Loucy (cell line): ENCODE measurements at regions not wholly inside any gene's neighbourhood (a gene's known extent, or its start where the extent isn't known, plus 50 kb on each side); places are given as distances from the start of the nearest gene placed in this dataset.

Experiments
- EZH2phosphoT487 ChIP-seq: fragments of 200-600 bp; IDR thresholded peaks from 2 replicates; pipeline ENCODE4 v1.6.1; 2018; ENCODE audit warnings: antibody characterized with exemption, mild to moderate bottlenecking, moderate library complexity, borderline replicate concordance
- TF ChIP-seq, protein P1 (sequence below): fragments of 200-600 bp; sonication (generic); conservative IDR thresholded peaks from 2 replicates; pipeline ENCODE4 v1.5.1; 2014; ENCODE audit warnings: mild to moderate bottlenecking, antibody characterized with exemption, low read length

GRCh38 chr5:29161399-29162291 is 2031.8 kb upstream of the CDH6 start:
- no peak for TF ChIP-seq EZH2phosphoT487
- TF ChIP-seq, protein P1, sequence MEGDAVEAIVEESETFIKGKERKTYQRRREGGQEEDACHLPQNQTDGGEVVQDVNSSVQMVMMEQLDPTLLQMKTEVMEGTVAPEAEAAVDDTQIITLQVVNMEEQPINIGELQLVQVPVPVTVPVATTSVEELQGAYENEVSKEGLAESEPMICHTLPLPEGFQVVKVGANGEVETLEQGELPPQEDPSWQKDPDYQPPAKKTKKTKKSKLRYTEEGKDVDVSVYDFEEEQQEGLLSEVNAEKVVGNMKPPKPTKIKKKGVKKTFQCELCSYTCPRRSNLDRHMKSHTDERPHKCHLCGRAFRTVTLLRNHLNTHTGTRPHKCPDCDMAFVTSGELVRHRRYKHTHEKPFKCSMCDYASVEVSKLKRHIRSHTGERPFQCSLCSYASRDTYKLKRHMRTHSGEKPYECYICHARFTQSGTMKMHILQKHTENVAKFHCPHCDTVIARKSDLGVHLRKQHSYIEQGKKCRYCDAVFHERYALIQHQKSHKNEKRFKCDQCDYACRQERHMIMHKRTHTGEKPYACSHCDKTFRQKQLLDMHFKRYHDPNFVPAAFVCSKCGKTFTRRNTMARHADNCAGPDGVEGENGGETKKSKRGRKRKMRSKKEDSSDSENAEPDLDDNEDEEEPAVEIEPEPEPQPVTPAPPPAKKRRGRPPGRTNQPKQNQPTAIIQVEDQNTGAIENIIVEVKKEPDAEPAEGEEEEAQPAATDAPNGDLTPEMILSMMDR = no peak
